ENCODE measurements at regions not wholly inside any gene's neighbourhood (a gene's known extent, or its start where the extent isn't known, plus 50 kb on each side); places are given as distances from the start of the nearest gene placed in this dataset.

DNA sequence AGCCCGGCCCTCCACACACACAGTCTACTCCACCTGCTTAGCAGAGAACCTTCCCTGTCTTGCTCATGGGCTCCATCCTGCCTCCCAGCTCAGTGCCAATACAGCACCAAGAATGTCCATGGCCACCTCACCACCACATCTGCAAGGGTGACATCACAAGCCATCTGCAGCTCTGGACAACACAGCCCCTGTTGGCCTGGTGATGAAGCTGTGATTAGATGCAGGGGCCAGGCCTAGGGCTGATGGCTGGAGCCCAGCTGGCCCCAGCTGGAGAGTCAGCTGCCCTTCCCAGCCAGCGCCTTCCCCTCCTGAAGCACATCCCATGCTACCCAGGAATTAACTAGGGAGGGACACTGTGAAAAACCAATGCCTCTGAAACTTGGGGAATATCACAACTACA, 91.1 kb downstream of the TTC32 start (continued):
- TF ChIP-seq, protein P1, sequence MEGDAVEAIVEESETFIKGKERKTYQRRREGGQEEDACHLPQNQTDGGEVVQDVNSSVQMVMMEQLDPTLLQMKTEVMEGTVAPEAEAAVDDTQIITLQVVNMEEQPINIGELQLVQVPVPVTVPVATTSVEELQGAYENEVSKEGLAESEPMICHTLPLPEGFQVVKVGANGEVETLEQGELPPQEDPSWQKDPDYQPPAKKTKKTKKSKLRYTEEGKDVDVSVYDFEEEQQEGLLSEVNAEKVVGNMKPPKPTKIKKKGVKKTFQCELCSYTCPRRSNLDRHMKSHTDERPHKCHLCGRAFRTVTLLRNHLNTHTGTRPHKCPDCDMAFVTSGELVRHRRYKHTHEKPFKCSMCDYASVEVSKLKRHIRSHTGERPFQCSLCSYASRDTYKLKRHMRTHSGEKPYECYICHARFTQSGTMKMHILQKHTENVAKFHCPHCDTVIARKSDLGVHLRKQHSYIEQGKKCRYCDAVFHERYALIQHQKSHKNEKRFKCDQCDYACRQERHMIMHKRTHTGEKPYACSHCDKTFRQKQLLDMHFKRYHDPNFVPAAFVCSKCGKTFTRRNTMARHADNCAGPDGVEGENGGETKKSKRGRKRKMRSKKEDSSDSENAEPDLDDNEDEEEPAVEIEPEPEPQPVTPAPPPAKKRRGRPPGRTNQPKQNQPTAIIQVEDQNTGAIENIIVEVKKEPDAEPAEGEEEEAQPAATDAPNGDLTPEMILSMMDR (IDR thresholded peaks at IDR 0.05 in 2 of 3, conservative IDR thresholded peaks at IDR 0.05 in 1 of 3; ENCODE audit: control insufficient read depth in 2 of 3, extremely low read depth in 1 of 3, insufficient read depth in 1 of 3, low read depth in 3 of 3, low read length in 3 of 3), result no peak
- TF ChIP-seq GATAD2B (conservative IDR thresholded peaks at IDR 0.05; ENCODE audit: low read depth) (no peak), KDM1A (IDR thresholded peaks at IDR 0.05; ENCODE audit: borderline replicate concordance) (no peak), EED (IDR thresholded peaks at IDR 0.05; ENCODE audit: low read depth) (no peak), SRF (IDR thresholded peaks at IDR 0.05; ENCODE audit: low read depth in 2 of 2, low read length in 2 of 2) (no peak), MYC (IDR thresholded peaks at IDR 0.05; ENCODE audit: insufficient read depth, insufficient read length, insufficient replicate concordance, low read length, severe bottlenecking) (no peak), POLR2AphosphoS5 (IDR thresholded peaks at IDR 0.05; ENCODE audit: low read length) (no peak), SPI1 (IDR thresholded peaks at IDR 0.05; ENCODE audit: borderline replicate concordance, insufficient read depth, low read depth, low read length) (no peak)
- TF ChIP-seq, protein P2, sequence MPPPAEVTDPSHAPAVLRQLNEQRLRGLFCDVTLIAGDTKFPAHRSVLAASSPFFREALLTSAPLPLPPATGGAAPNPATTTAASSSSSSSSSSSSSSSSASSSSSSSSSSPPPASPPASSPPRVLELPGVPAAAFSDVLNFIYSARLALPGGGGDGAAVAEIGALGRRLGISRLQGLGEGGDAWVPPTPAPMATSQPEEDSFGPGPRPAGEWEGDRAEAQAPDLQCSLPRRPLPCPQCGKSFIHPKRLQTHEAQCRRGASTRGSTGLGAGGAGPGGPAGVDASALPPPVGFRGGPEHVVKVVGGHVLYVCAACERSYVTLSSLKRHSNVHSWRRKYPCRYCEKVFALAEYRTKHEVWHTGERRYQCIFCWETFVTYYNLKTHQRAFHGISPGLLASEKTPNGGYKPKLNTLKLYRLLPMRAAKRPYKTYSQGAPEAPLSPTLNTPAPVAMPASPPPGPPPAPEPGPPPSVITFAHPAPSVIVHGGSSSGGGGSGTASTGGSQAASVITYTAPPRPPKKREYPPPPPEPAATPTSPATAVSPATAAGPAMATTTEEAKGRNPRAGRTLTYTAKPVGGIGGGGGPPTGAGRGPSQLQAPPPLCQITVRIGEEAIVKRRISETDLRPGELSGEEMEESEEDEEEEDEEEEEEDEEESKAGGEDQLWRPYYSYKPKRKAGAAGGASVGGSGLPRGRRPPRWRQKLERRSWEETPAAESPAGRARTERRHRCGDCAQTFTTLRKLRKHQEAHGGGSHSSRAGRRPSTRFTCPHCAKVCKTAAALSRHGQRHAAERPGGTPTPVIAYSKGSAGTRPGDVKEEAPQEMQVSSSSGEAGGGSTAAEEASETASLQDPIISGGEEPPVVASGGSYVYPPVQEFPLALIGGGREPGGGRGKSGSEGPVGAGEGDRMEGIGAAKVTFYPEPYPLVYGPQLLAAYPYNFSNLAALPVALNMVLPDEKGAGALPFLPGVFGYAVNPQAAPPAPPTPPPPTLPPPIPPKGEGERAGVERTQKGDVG (CRISPR knock-in tag; IDR thresholded peaks at IDR 0.05), result no peak

All from GM12878 (cell line).